Mammary epithelial cell (primary cell): ENCODE measurements at regions not wholly inside any gene's neighbourhood (a gene's known extent, or its start where the extent isn't known, plus 50 kb on each side); places are given as distances from the start of the nearest gene placed in this dataset.

Experiments
- CTCF ChIP-seq, 2 donors: IDR thresholded peaks in 1 of 2; conservative IDR thresholded peaks in 1 of 2; 2 replicates each; pipeline ENCODE4 v1.5.1; 2011 to 2012; ENCODE audit warnings: inconsistent platforms in 2 of 2, low read length in 2 of 2, mild to moderate bottlenecking in 2 of 2, control low read depth in 1 of 2, low read depth in 1 of 2; ENCODE audit not compliant: insufficient read depth in 1 of 2; ENCODE audit errors: extremely low read depth in 1 of 2
- EZH2 ChIP-seq: IDR thresholded peaks from 2 replicates; pipeline ENCODE4 v1.6.1; 2012; ENCODE audit warnings: low read length, inconsistent platforms, borderline replicate concordance

GRCh38 chrX:28273736-28274135 lies 292.5 kb upstream of the DCAF8L1 start:
- TF ChIP-seq CTCF (conservative IDR thresholded peaks at IDR 0.05 in 1 of 2, IDR thresholded peaks at IDR 0.05 in 1 of 2; ENCODE audit: extremely low read depth in 1 of 2, insufficient read depth in 1 of 2, low read depth in 1 of 2, low read length in 2 of 2): no peak
- TF ChIP-seq EZH2: no peak
